ENCODE measurements at regions not wholly inside any gene's neighbourhood (a gene's known extent, or its start where the extent isn't known, plus 50 kb on each side); places are given as distances from the start of the nearest gene placed in this dataset.

DNA sequence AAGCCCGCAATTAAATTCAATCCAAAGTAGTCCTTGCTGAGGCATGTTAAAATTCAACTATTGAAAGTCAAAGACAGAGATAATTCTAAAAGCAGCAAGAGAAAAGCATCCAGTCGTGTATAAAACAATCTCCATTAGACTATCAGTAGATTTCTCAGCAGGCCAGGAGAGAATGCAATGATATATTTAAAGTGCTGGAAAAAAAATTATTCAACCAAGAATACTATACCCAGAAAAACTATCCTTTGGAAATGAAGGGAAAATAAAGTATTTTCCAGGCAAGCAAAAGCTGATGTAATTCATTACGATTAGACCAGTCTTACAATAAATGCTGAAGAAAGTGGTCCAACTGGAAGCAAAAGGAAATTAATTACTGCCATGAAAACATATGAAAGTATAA, 113.5 kb downstream of the TRIM42 start:
- TF ChIP-seq EP300 (IDR thresholded peaks at IDR 0.05; ENCODE audit: low read depth) (no peak), POLR2A (IDR thresholded peaks at IDR 0.05) (no peak), POLR2AphosphoS5 (IDR thresholded peaks at IDR 0.05) (no peak)
- TF ChIP-seq, protein P1, sequence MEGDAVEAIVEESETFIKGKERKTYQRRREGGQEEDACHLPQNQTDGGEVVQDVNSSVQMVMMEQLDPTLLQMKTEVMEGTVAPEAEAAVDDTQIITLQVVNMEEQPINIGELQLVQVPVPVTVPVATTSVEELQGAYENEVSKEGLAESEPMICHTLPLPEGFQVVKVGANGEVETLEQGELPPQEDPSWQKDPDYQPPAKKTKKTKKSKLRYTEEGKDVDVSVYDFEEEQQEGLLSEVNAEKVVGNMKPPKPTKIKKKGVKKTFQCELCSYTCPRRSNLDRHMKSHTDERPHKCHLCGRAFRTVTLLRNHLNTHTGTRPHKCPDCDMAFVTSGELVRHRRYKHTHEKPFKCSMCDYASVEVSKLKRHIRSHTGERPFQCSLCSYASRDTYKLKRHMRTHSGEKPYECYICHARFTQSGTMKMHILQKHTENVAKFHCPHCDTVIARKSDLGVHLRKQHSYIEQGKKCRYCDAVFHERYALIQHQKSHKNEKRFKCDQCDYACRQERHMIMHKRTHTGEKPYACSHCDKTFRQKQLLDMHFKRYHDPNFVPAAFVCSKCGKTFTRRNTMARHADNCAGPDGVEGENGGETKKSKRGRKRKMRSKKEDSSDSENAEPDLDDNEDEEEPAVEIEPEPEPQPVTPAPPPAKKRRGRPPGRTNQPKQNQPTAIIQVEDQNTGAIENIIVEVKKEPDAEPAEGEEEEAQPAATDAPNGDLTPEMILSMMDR (IDR thresholded peaks at IDR 0.05) = no peak

All from transverse colon (tissue), 4 donors.